Tibial nerve (tissue), 4 donors: ENCODE measurements at regions not wholly inside any gene's neighbourhood (a gene's known extent, or its start where the extent isn't known, plus 50 kb on each side); places are given as distances from the start of the nearest gene placed in this dataset.

Experiments
- CTCF ChIP-seq, 5 experiments: fragments of 200-600 bp in 3 of 5; fragments of 450-650 bp in 2 of 5; sonication (generic) in 3 of 5; IDR thresholded peaks; one replicate each; pipeline ENCODE4 v1.5.1; 2016 to 2019; ENCODE audit warnings: antibody characterized with exemption in 5 of 5, mild to moderate bottlenecking in 3 of 5, moderate library complexity in 2 of 5
- EP300 ChIP-seq, 2 donors: sonication (generic); formaldehyde crosslinking; IDR thresholded peaks; one replicate each; pipeline ENCODE4 v1.6.1; 2017; ENCODE audit warnings: antibody characterized with exemption in 2 of 2, mild to moderate bottlenecking in 1 of 2
- POLR2A ChIP-seq, 2 donors: fragments of 450-650 bp; IDR thresholded peaks; one replicate each; pipeline ENCODE4 v1.6.1; 2017; ENCODE audit warnings: antibody characterized with exemption in 2 of 2, mild to moderate bottlenecking in 2 of 2, moderate library complexity in 2 of 2

- TF ChIP-seq CTCF (IDR thresholded peaks at IDR 0.05): no peak
- no peak for TF ChIP-seq POLR2A (IDR thresholded peaks at IDR 0.05)
- TF ChIP-seq EP300 (IDR thresholded peaks at IDR 0.05): no peak
Observed at GRCh38 chr11:106520920-106521319, 443.5 kb downstream of the AASDHPPT start.
